WTC11 (cell line): ENCODE measurements at regions not wholly inside any gene's neighbourhood (a gene's known extent, or its start where the extent isn't known, plus 50 kb on each side); places are given as distances from the start of the nearest gene placed in this dataset.

Experiments used
- ATAC-seq: fragments of 200-7000 bp; cut with Tn5 transposase; 2 replicates; pipeline ENCODE4 v1.10.0; 2021; ENCODE audit warnings: mild to moderate bottlenecking, moderate library complexity
- CTCF ChIA-PET: fragments of 300-600 bp; sonication (Branson Sonifier 250); formaldehyde crosslinking; loops from one replicate; lab custom pipeline; 2021; ENCODE audit warnings: antibody characterized with exemption; lab: Charles Lee
- POLR2A ChIA-PET: fragments of 350-600 bp; sonication (Branson Sonifier 250); formaldehyde crosslinking; loops from one replicate; lab custom pipeline; 2021; ENCODE audit warnings: antibody characterized with exemption; lab: Charles Lee
- DNase-seq: peaks from one replicate; pipeline ENCODE4 v3.0.0; 2021; ENCODE audit warnings: low spot score
- H3K27ac Mint-ChIP-seq: 2 replicates; pipeline ENCODE4 v1.8.0; 2021; ENCODE audit warnings: mixed read lengths
- H3K27me3 Mint-ChIP-seq: 2 replicates; pipeline ENCODE4 v1.8.0; 2021; ENCODE audit warnings: low read depth, mild to moderate bottlenecking, moderate library complexity, mixed read lengths
- H3K36me3 Mint-ChIP-seq: 2 replicates; pipeline ENCODE4 v1.8.0; 2021; ENCODE audit warnings: mixed read lengths
- H3K4me1 Mint-ChIP-seq: 2 replicates; pipeline ENCODE4 v1.8.0; 2022; ENCODE audit warnings: mixed read lengths
- H3K4me3 Mint-ChIP-seq: 2 replicates; pipeline ENCODE4 v1.8.0; 2021; ENCODE audit warnings: mild to moderate bottlenecking, moderate library complexity, mixed read lengths
- H3K9me3 Mint-ChIP-seq: 2 replicates; pipeline ENCODE4 v1.8.0; 2021; ENCODE audit warnings: mixed read lengths
- ATF1 ChIP-seq: sonication (generic); formaldehyde crosslinking; IDR thresholded peaks from 2 replicates; pipeline ENCODE4 v1.8.1; 2023; ENCODE audit warnings: mild to moderate bottlenecking, moderate library complexity, missing genetic modification reagents
- ATF3 ChIP-seq: sonication (generic); formaldehyde crosslinking; conservative IDR thresholded peaks from 2 replicates; pipeline ENCODE4 v1.8.1; 2022; ENCODE audit warnings: mild to moderate bottlenecking, missing genetic modification reagents
- CREB1 ChIP-seq: sonication (generic); formaldehyde crosslinking; IDR thresholded peaks from 2 replicates; pipeline ENCODE4 v1.8.0; 2023; ENCODE audit warnings: mild to moderate bottlenecking, missing genetic modification reagents
- ERG ChIP-seq: fragments of 250-450 bp; sonication (Bioruptor Pico); IDR thresholded peaks from 2 replicates; pipeline ENCODE4 v1.8.0; 2021; ENCODE audit warnings: mild to moderate bottlenecking
- ETV6 ChIP-seq: sonication (generic); formaldehyde crosslinking; IDR thresholded peaks from 2 replicates; pipeline ENCODE4 v1.8.1; 2022; ENCODE audit warnings: mild to moderate bottlenecking, missing genetic modification reagents
- FOXJ3 ChIP-seq: sonication (generic); formaldehyde crosslinking; IDR thresholded peaks from 2 replicates; pipeline ENCODE4 v1.9.0; 2021; ENCODE audit warnings: missing genetic modification reagents, mild to moderate bottlenecking, borderline replicate concordance
- GRHL2 ChIP-seq: fragments of 250-450 bp; sonication (Bioruptor Pico); IDR thresholded peaks from 2 replicates; pipeline ENCODE4 v1.8.0; 2022; ENCODE audit warnings: mild to moderate bottlenecking, moderate library complexity; ENCODE audit not compliant: insufficient replicate concordance, severe bottlenecking
- HMGA2 ChIP-seq: fragments of 250-450 bp; sonication (Bioruptor Pico); IDR thresholded peaks from 2 replicates; pipeline ENCODE4 v1.4.0; 2021; ENCODE audit warnings: mild to moderate bottlenecking, moderate library complexity
- HMGXB4 ChIP-seq: sonication (generic); formaldehyde crosslinking; IDR thresholded peaks from 2 replicates; pipeline ENCODE4 v1.8.1; 2023; ENCODE audit warnings: mild to moderate bottlenecking, moderate library complexity, missing genetic modification reagents
- KAT7 ChIP-seq: sonication (generic); formaldehyde crosslinking; IDR thresholded peaks from 2 replicates; pipeline ENCODE4 v1.8.1; 2023; ENCODE audit warnings: missing genetic modification reagents, mild to moderate bottlenecking, borderline replicate concordance
- MYBL2 ChIP-seq: sonication (generic); formaldehyde crosslinking; IDR thresholded peaks from 2 replicates; pipeline ENCODE4 v1.8.1; 2023; ENCODE audit warnings: mild to moderate bottlenecking, moderate library complexity, missing genetic modification reagents
- NFATC4 ChIP-seq: fragments of 250-450 bp; sonication (Bioruptor Pico); IDR thresholded peaks from 2 replicates; pipeline ENCODE4 v1.9.0; 2021; ENCODE audit warnings: mild to moderate bottlenecking
- NR2C2 ChIP-seq: sonication (generic); formaldehyde crosslinking; IDR thresholded peaks from 2 replicates; pipeline ENCODE4 v1.8.0; 2022; ENCODE audit warnings: mild to moderate bottlenecking, missing genetic modification reagents
- PRDM15 ChIP-seq: sonication (generic); formaldehyde crosslinking; IDR thresholded peaks from 2 replicates; pipeline ENCODE4 v1.8.0; 2022; ENCODE audit warnings: missing genetic modification reagents
- PREB ChIP-seq: sonication (generic); formaldehyde crosslinking; IDR thresholded peaks from 2 replicates; pipeline ENCODE4 v1.8.1; 2022; ENCODE audit warnings: mild to moderate bottlenecking, missing genetic modification reagents, moderate library complexity, borderline replicate concordance
- PRRX2 ChIP-seq: fragments of 250-450 bp; sonication (Bioruptor Pico); IDR thresholded peaks from 2 replicates; pipeline ENCODE4 v1.8.0; 2021; ENCODE audit warnings: mild to moderate bottlenecking
- RELA ChIP-seq: sonication (generic); formaldehyde crosslinking; IDR thresholded peaks from 2 replicates; pipeline ENCODE4 v1.8.1; 2022; ENCODE audit warnings: missing genetic modification reagents, mild to moderate bottlenecking, borderline replicate concordance
- SMAD3 ChIP-seq: sonication (generic); formaldehyde crosslinking; IDR thresholded peaks from 2 replicates; pipeline ENCODE4 v1.8.0; 2022; ENCODE audit warnings: missing genetic modification reagents, mild to moderate bottlenecking, borderline replicate concordance
- TCF7 ChIP-seq: sonication (generic); formaldehyde crosslinking; IDR thresholded peaks from 2 replicates; pipeline ENCODE4 v1.8.0; 2022; ENCODE audit warnings: mild to moderate bottlenecking, low read depth, missing genetic modification reagents, moderate library complexity
- TEAD4 ChIP-seq: sonication (generic); formaldehyde crosslinking; IDR thresholded peaks from 2 replicates; pipeline ENCODE4 v1.8.0; 2022; ENCODE audit warnings: mild to moderate bottlenecking, missing genetic modification reagents
- TP53 ChIP-seq: sonication (generic); formaldehyde crosslinking; IDR thresholded peaks from 2 replicates; pipeline ENCODE4 v1.8.1; 2023; ENCODE audit warnings: mild to moderate bottlenecking, missing genetic modification reagents
- ZMAT4 ChIP-seq: fragments of 250-450 bp; sonication (Bioruptor Pico); IDR thresholded peaks from 2 replicates; pipeline ENCODE4 v1.9.0; 2021; ENCODE audit warnings: mild to moderate bottlenecking
- ZNF232 ChIP-seq: sonication (generic); formaldehyde crosslinking; IDR thresholded peaks from 2 replicates; pipeline ENCODE4 v1.8.0; 2022; ENCODE audit warnings: mild to moderate bottlenecking, missing genetic modification reagents
- ZNF263 ChIP-seq: sonication (generic); formaldehyde crosslinking; IDR thresholded peaks from 2 replicates; pipeline ENCODE4 v1.8.1; 2022; ENCODE audit warnings: low read depth, mild to moderate bottlenecking, moderate library complexity, missing genetic modification reagents

- H3K27me3 Mint-ChIP-seq: no peaks in the 10 kb centered on the region
- no peaks in the 10 kb centered on the region; the same call in 1 of the 2 replicates for H3K9me3 Mint-ChIP-seq
- CTCF ChIA-PET: no interaction called here
- peaks cover 9% of the 10 kb centered on the region for H3K4me1 Mint-ChIP-seq
- H3K36me3 Mint-ChIP-seq: no peaks in the 10 kb centered on the region
- no peak overlapping the region for H3K4me3 Mint-ChIP-seq
- DNase-seq: no peak
- H3K27ac Mint-ChIP-seq: no peak overlapping the region
- TF ChIP-seq ZNF232 (CRISPR knock-in tag) (no peak), ERG (CRISPR knock-in tag) (no peak), PRRX2 (CRISPR knock-in tag) (no peak), ATF3 (CRISPR knock-in tag) (no peak), NFATC4 (no peak), PRDM15 (CRISPR knock-in tag) (no peak), FOXJ3 (CRISPR knock-in tag) (no peak), HMGA2 (CRISPR knock-in tag) (no peak), ZNF263 (no peak), CREB1 (CRISPR knock-in tag) (no peak), HMGXB4 (CRISPR knock-in tag) (no peak), RELA (CRISPR knock-in tag) (no peak), ZMAT4 (CRISPR knock-in tag) (no peak), TP53 (CRISPR knock-in tag) (no peak), NR2C2 (CRISPR knock-in tag) (no peak), MYBL2 (CRISPR knock-in tag) (no peak)
- no peak for ATAC-seq
- POLR2A ChIA-PET: no interaction called here
Observed at GRCh38 chr2:8549942-8550341, 131.9 kb upstream of the ID2 start.

- no peak for ATAC-seq
- H3K27ac Mint-ChIP-seq: no peak overlapping the region
- H3K36me3 Mint-ChIP-seq: no peaks in the 10 kb centered on the region
- no peak overlapping the region for H3K4me3 Mint-ChIP-seq
- no peak for DNase-seq
- TF ChIP-seq ERG (CRISPR knock-in tag) (no peak), TCF7 (CRISPR knock-in tag) (no peak), SMAD3 (CRISPR knock-in tag) (no peak), PREB (CRISPR knock-in tag) (no peak), ETV6 (CRISPR knock-in tag) (no peak), KAT7 (CRISPR knock-in tag) (no peak), ATF1 (CRISPR knock-in tag) (no peak), TEAD4 (CRISPR knock-in tag) (no peak), GRHL2 (no peak)
- POLR2A ChIA-PET: no interaction called here
- peaks cover 9% of the 10 kb centered on the region for H3K4me1 Mint-ChIP-seq
- H3K27me3 Mint-ChIP-seq: no peaks in the 10 kb centered on the region; the same call in 1 of the 2 replicates
- CTCF ChIA-PET: interaction anchor here (1.0 kb wide), 1 partner anchor 143 kb away, joined by 3 read pairs; no protein-coding TSS in a partner anchor
- peaks cover 3% of the 10 kb centered on the region; the same call in 1 of the 2 replicates for H3K9me3 Mint-ChIP-seq
Observed at GRCh38 chr2:8550481-8550880, 131.4 kb upstream of the ID2 start.
